ENCODE measurements at regions not wholly inside any gene's neighbourhood (a gene's known extent, or its start where the extent isn't known, plus 50 kb on each side); places are given as distances from the start of the nearest gene placed in this dataset.

DNA sequence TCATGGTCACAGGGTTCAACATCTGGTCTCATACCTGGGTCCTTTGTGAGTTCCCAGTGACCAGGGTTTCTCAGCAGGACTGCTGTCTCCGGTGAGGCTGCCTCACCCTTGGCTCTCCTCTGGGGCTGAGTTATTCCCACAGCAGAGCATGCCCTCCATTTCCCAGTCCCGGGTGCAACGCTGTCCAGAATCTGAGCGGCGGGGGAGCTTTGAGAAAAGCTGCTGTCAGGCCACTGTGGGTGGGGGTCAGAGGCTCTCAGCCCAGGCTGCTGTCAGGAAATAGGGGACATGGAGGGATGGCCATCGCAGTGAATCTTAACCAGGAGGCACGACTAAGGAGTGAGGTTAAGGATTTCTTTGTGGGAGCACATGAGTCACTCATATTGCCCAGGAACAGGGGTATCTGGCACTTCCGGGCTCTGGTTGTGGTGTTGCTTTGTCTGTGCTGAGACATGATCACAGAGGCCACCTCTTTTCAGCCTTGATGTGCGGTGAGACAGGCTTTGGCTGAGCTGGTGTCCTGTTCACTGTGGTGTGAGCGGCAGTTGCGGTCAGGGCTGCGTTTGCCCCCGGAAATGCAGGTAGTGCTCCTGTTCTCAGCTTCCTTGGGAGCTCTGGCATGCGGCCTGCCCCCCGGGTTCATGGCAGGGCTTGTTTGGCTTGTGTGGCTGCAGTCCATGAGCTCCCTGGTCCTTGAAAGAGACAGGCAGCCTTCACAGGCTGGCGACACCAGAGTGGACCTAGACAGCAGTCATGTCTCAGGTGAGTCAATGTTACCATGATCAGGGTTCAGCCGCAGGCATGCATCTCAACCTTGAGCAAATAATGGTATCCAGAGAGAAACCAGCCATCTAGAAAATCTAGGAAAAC lies 310.7 kb upstream of the MYT1L start:
- TF ChIP-seq YY1 (IDR thresholded peaks at IDR 0.05) = no peak
- TF ChIP-seq SP1 (IDR thresholded peaks at IDR 0.05) = no peak
- no peak for TF ChIP-seq RXRA (IDR thresholded peaks at IDR 0.05)
- TF ChIP-seq, protein P1, sequence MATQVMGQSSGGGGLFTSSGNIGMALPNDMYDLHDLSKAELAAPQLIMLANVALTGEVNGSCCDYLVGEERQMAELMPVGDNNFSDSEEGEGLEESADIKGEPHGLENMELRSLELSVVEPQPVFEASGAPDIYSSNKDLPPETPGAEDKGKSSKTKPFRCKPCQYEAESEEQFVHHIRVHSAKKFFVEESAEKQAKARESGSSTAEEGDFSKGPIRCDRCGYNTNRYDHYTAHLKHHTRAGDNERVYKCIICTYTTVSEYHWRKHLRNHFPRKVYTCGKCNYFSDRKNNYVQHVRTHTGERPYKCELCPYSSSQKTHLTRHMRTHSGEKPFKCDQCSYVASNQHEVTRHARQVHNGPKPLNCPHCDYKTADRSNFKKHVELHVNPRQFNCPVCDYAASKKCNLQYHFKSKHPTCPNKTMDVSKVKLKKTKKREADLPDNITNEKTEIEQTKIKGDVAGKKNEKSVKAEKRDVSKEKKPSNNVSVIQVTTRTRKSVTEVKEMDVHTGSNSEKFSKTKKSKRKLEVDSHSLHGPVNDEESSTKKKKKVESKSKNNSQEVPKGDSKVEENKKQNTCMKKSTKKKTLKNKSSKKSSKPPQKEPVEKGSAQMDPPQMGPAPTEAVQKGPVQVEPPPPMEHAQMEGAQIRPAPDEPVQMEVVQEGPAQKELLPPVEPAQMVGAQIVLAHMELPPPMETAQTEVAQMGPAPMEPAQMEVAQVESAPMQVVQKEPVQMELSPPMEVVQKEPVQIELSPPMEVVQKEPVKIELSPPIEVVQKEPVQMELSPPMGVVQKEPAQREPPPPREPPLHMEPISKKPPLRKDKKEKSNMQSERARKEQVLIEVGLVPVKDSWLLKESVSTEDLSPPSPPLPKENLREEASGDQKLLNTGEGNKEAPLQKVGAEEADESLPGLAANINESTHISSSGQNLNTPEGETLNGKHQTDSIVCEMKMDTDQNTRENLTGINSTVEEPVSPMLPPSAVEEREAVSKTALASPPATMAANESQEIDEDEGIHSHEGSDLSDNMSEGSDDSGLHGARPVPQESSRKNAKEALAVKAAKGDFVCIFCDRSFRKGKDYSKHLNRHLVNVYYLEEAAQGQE (IDR thresholded peaks at IDR 0.05) = no peak
- no peak for TF ChIP-seq HNF4A (conservative IDR thresholded peaks at IDR 0.05)
- TF ChIP-seq NR2F2 (IDR thresholded peaks at IDR 0.05) = no peak
- no peak for TF ChIP-seq JUND (IDR thresholded peaks at IDR 0.05)
- TF ChIP-seq, protein P2, sequence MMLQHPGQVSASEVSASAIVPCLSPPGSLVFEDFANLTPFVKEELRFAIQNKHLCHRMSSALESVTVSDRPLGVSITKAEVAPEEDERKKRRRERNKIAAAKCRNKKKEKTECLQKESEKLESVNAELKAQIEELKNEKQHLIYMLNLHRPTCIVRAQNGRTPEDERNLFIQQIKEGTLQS (IDR thresholded peaks at IDR 0.05) = no peak
- TF ChIP-seq, protein P3, sequence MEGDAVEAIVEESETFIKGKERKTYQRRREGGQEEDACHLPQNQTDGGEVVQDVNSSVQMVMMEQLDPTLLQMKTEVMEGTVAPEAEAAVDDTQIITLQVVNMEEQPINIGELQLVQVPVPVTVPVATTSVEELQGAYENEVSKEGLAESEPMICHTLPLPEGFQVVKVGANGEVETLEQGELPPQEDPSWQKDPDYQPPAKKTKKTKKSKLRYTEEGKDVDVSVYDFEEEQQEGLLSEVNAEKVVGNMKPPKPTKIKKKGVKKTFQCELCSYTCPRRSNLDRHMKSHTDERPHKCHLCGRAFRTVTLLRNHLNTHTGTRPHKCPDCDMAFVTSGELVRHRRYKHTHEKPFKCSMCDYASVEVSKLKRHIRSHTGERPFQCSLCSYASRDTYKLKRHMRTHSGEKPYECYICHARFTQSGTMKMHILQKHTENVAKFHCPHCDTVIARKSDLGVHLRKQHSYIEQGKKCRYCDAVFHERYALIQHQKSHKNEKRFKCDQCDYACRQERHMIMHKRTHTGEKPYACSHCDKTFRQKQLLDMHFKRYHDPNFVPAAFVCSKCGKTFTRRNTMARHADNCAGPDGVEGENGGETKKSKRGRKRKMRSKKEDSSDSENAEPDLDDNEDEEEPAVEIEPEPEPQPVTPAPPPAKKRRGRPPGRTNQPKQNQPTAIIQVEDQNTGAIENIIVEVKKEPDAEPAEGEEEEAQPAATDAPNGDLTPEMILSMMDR (IDR thresholded peaks at IDR 0.05; ENCODE audit: low read depth, low read length, missing input control) = no peak
- TF ChIP-seq, protein P4, sequence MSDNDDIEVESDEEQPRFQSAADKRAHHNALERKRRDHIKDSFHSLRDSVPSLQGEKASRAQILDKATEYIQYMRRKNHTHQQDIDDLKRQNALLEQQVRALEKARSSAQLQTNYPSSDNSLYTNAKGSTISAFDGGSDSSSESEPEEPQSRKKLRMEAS (IDR thresholded peaks at IDR 0.05) = no peak
- no peak for TF ChIP-seq FOXA2 (IDR thresholded peaks at IDR 0.05)
- TF ChIP-seq HNF4G (IDR thresholded peaks at IDR 0.05) = no peak
- TF ChIP-seq RAD21 (IDR thresholded peaks at IDR 0.05) = no peak
- Histone ChIP-seq H3K27me3 (ENCODE audit: control insufficient read depth in 4 of 4, insufficient read depth in 4 of 4, low read length in 3 of 4) (peaks cover 0 to 4% (median 0%) of the 10 kb centered on the region in 4 donors), H3K4me3 (ENCODE audit: low read depth in 1 of 3, low read length in 3 of 3) (no peak overlapping the region), H3K4me1 (ENCODE audit: control insufficient read depth in 4 of 4, insufficient read depth in 4 of 4, low read length in 3 of 4) (no peaks in the 10 kb centered on the region), H3K9me3 (ENCODE audit: control insufficient read depth in 4 of 4, low read length in 3 of 4) (no peaks in the 10 kb centered on the region), H3K36me3 (ENCODE audit: control insufficient read depth in 4 of 4, insufficient read depth in 3 of 4, low read depth in 1 of 4, low read length in 3 of 4) (no peaks in the 10 kb centered on the region), H3K27ac (ENCODE audit: low read depth in 1 of 2, low read length in 2 of 2) (no peak overlapping the region), H3K9ac (ENCODE audit: low read depth in 1 of 2, low read length in 2 of 2) (no peak overlapping the region)
- WGBS = 70% methylated on average over 17 of the region's 17 CpGs
- DNase-seq (ENCODE audit: low spot score) = no peak

DNA sequence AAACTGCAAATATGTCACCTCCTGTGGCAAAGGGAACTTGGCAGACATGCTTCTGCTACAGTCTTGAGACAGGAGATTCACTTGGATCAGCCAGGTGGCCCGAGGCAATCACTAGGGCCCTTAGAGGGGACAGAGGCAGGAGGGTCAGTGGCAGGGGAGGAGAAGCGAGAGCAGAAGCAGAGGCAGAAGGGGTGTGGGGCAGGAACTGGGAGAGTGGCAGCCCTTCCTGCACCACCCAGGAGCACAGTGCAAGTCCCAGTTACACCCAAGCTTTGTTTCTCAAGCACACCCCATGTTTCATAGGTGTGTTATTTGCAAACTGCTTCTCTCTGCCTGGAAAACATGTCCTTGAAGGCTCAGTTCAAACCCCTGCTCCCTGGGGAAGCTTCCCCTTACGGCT lies 309.7 kb upstream of the MYT1L start:
- WGBS = 46% methylated on average over 3 of the region's 3 CpGs
- DNase-seq (ENCODE audit: low spot score) = no peak

More for the DNA sequence above, 309.7 kb upstream of the MYT1L start:
- no peak for TF ChIP-seq TAF1 (conservative IDR thresholded peaks at IDR 0.05)
- TF ChIP-seq FOXA2 (IDR thresholded peaks at IDR 0.05) = no peak
- TF ChIP-seq JUND (IDR thresholded peaks at IDR 0.05) = no peak
- TF ChIP-seq, protein P5, sequence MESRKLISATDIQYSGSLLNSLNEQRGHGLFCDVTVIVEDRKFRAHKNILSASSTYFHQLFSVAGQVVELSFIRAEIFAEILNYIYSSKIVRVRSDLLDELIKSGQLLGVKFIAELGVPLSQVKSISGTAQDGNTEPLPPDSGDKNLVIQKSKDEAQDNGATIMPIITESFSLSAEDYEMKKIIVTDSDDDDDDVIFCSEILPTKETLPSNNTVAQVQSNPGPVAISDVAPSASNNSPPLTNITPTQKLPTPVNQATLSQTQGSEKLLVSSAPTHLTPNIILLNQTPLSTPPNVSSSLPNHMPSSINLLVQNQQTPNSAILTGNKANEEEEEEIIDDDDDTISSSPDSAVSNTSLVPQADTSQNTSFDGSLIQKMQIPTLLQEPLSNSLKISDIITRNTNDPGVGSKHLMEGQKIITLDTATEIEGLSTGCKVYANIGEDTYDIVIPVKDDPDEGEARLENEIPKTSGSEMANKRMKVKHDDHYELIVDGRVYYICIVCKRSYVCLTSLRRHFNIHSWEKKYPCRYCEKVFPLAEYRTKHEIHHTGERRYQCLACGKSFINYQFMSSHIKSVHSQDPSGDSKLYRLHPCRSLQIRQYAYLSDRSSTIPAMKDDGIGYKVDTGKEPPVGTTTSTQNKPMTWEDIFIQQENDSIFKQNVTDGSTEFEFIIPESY (IDR thresholded peaks at IDR 0.05) = no peak
- no peak for TF ChIP-seq NR2F2 (IDR thresholded peaks at IDR 0.05)
- no peak for TF ChIP-seq SP1 (IDR thresholded peaks at IDR 0.05)
- TF ChIP-seq RAD21 (IDR thresholded peaks at IDR 0.05) = no peak
- TF ChIP-seq, protein P2 (IDR thresholded peaks at IDR 0.05) = no peak
- no peak for TF ChIP-seq RXRA (IDR thresholded peaks at IDR 0.05)
- TF ChIP-seq, protein P4 (IDR thresholded peaks at IDR 0.05) = no peak
- TF ChIP-seq, protein P3 (IDR thresholded peaks at IDR 0.05; ENCODE audit: low read depth, low read length, missing input control) = no peak
- TF ChIP-seq HNF4G (IDR thresholded peaks at IDR 0.05) = no peak
- no peak for TF ChIP-seq EGR1 (IDR thresholded peaks at IDR 0.05; ENCODE audit: low read depth in 2 of 2)
- TF ChIP-seq FOXA1 (IDR thresholded peaks at IDR 0.05) = no peak
- no peak overlapping the region for H3K4me3 ChIP-seq (ENCODE audit: low read depth in 1 of 3, low read length in 3 of 3)
- no peak overlapping the region for H3K27ac ChIP-seq (ENCODE audit: low read depth in 1 of 2, low read length in 2 of 2)
- no peak overlapping the region for H3K9ac ChIP-seq (ENCODE audit: low read depth in 1 of 2, low read length in 2 of 2)
- no peaks in the 10 kb centered on the region for H3K36me3 ChIP-seq (ENCODE audit: control insufficient read depth in 4 of 4, insufficient read depth in 3 of 4, low read depth in 1 of 4, low read length in 3 of 4)
- H3K4me1 ChIP-seq (ENCODE audit: control insufficient read depth in 4 of 4, insufficient read depth in 4 of 4, low read length in 3 of 4) = no peaks in the 10 kb centered on the region
- H3K27me3 ChIP-seq (ENCODE audit: control insufficient read depth in 4 of 4, insufficient read depth in 4 of 4, low read length in 3 of 4) = peaks cover 0 to 4% (median 0%) of the 10 kb centered on the region in 4 donors
- H3K9me3 ChIP-seq (ENCODE audit: control insufficient read depth in 4 of 4, low read length in 3 of 4) = no peaks in the 10 kb centered on the region

Data from liver (tissue), 8 donors.